Astrocyte (in vitro differentiated cells and primary cell): ENCODE measurements at regions not wholly inside any gene's neighbourhood (a gene's known extent, or its start where the extent isn't known, plus 50 kb on each side); places are given as distances from the start of the nearest gene placed in this dataset.

Source experiments
- CTCF ChIP-seq: IDR thresholded peaks from 2 replicates; pipeline ENCODE4 v1.5.1; 2011; ENCODE audit warnings: low read depth, mild to moderate bottlenecking, inconsistent platforms, low read length, moderate library complexity; ENCODE audit not compliant: insufficient read depth
- EZH2 ChIP-seq: IDR thresholded peaks from 2 replicates; pipeline ENCODE4 v1.6.1; 2012; ENCODE audit warnings: mild to moderate bottlenecking, low read length, inconsistent platforms; ENCODE audit not compliant: insufficient read depth

- TF ChIP-seq CTCF (no peak), EZH2 (no peak)
Measured at GRCh38 chr3:35114686-35115085, 524.6 kb upstream of the ARPP21 start.
